ENCODE measurements at regions not wholly inside any gene's neighbourhood (a gene's known extent, or its start where the extent isn't known, plus 50 kb on each side); places are given as distances from the start of the nearest gene placed in this dataset.
"Not testable (repeated sequence)": the region's sequence is repeated elsewhere in the genome, so short reads cannot be mapped to it uniquely, and the experiment has no call there.

GRCh38 chr12:97616946-97617345 is 154.3 kb downstream of the RMST start:
- DNase-seq, result no peak

DNA sequence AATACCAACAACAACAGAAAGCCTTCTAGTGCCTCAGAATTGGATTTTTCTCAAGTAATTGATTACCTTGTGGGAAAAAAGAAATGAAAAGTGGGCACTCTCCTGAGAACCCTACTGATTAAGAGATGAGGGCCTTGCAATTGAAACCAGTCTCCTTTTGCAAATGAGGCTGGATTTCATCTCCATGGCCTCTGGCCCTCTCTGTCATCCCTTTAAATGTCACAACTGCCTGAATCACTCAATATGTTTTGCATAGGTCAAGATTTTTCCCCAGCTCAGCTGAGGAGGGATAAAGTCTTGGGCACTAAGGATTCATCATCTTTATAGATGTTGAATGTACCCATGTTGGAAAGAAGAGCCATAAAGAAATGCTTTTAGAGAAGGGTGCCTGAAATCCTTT is 166.4 kb downstream of the RMST start:
- DNase-seq, result no peak

GRCh38 chr12:97629382-97629781 is 166.8 kb downstream of the RMST start:
- DNase-seq, result no peak

GRCh38 chr12:97630356-97630755 is 167.8 kb downstream of the RMST start:
- no peak for DNase-seq

DNA sequence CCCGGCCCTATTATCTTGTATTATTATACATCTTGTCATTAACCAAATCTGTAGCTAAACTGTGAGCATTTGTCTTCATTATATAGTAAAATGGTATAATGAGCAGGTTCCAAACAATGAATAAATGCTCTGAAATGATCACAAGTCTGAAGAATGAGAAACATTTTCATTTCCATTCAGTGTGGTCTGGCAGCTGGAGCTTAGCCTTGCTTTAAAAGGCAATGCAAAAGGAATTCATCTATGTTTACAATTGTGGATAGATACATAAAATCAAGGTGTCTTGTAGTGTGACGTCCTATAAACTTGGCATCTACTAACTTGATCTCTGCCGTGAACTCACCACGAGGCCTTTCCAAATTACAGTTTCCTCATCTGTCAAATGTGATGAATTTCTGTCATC is 168.3 kb downstream of the RMST start:
- DNase-seq, result no peak

DNA sequence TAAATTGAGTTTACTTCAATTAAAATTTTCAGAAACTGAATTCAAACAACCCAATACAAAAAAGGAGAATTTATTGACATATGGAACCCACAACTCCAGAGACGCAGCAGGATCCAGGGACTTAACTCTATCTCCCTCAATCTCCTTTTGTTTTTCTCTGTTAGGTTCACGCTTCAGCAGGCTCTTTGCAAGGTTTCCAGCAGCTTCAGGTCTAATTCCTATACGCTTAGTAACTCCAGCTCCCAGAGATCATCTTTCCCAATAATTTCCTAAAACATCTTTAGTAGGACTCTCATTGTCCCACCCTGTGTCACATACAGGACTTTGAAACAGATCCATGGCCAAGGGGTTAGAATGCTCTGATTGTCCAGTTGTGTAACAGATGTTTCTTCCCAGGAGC is 175.2 kb downstream of the RMST start:
- DNase-seq, result no peak

GRCh38 chr12:97638739-97639138 is 176.1 kb downstream of the RMST start:
- no peak for DNase-seq

DNA sequence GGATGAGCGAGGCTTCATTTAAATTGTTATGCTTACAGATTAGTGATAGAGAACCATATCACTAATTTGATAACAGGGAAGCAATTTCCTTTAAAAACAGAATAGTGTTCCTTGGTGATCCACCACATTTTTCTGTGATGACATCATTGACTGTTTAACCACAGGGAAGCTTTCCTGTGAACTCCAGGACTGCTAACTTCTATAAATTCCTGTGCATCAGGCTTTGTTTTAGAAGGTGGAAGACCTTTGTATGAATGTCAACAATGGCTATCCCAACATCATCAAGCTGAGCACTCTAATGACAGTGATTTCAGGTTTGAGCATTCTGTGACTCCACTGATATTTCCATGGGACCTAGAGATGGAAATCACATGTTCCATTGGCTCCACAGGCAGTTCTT is 177.1 kb downstream of the RMST start:
- no peak for DNase-seq

GRCh38 chr12:97640826-97641225 is 178.2 kb downstream of the RMST start:
- DNase-seq, result no peak

- DNase-seq, result no peak
Observed at GRCh38 chr12:97642911-97643310, 180.3 kb downstream of the RMST start.

- no peak for DNase-seq
Observed at GRCh38 chr12:97643924-97644323, 181.3 kb downstream of the RMST start.

GRCh38 chr12:97645726-97646125 is 183.1 kb downstream of the RMST start:
- DNase-seq, result no peak

- DNase-seq, result no peak
Observed at GRCh38 chr12:97647142-97647541, 184.5 kb downstream of the RMST start.

DNA sequence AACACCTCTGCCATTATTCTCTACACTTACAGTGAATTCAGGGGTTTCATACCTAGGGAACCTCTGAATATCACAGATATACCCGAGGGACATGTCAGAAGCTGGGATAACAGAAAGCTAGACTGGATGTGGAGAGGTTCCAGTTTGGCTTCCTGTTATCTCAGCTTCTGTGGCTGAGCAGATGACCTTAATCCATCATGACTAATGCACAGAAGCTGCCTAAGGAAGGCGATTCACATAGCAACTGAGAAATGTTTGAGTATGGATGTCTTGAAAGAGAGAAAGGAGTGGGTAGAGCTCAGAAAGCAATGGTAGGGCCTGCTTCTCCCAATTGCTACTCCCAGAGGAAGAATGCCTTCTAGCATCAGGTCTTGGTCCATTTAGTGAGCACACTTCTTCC is 187.6 kb downstream of the RMST start:
- no peak for DNase-seq

- not testable (repeated sequence) for DNase-seq
Observed at GRCh38 chr12:97656548-97656947, 193.9 kb downstream of the RMST start.

GRCh38 chr12:97659117-97659880 is 196.7 kb downstream of the RMST start:
- DNase-seq, result no peak

DNA sequence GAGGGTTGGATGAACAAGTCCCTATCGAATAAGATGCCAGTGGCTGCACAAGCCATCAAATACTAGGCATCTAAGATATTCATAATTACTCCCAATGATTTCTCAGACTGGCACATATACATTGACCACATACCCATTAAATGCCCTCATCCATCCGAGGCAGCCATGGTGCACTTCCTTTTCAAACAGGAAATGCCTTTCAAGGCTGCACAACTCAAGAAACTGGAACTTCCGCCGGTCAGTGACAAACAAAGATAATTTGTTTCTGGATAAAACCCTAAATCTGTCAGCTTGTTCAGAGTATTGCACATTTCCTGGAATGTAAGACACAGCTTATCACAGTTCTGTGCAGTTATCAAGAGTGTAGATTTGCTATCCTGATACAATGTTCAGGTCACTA is 203.7 kb downstream of the RMST start:
- DNase-seq, result no peak

- no peak for DNase-seq
Observed at GRCh38 chr12:97672870-97673269, 210.3 kb downstream of the RMST start.

DNA sequence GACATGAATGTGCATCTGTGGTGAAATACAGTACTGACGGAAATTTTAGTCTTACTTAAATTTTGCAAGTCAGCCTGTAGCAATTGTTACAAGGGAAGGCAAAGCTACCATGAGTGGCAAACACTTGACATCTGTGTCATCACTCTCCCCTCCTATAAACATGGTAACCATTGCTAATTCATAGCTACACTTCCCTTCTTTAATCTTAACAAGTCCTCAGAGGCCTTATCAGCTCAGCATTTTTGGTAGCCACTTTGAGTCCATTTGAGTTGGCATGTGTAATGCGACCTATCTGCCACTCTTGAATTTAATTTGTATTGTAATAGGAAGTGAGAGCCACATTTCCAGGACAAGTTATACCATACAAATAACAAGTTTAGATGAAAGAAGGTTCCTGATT is 218.1 kb downstream of the RMST start:
- no peak for DNase-seq

DNA sequence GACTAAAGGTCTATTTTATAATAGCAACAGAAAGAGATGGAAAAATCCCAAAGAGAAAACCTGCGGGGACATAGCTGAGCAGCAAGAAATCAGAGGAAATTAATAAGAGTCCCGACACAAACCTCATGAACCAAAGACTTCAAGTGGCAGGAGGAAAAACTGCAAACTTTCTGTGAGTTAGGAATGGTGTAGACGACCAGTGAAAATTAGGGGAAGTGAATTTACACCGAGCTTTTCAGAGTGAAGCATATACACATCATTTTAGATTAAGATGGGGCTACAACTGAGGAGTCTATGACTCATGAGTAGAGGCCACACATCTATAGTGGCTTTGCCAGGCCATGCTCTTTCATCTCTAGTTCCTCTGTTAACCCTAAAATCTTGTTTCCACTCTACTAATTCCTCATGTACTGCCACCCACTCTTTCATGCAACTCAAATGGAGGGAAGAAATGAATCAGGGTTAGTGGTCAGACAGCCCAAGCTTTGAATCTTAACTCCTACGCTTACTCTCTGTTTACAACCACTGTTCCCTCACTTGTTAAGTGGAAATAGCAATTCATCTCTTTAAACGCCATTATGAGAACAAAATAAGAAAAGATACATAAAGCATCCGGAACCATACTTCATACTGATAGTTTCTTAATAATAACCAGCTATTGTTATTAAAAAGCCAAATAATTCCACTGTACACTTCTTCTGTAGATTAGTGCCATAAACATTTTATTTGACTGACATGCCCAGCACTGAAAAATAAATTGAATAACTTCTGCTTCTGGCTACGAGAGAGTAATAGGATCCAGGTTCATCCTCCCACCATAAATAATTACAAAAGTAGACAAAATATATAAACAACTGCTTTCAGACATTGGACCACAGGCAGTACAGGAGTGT is 219.3 kb downstream of the RMST start:
- no peak for DNase-seq

DNA sequence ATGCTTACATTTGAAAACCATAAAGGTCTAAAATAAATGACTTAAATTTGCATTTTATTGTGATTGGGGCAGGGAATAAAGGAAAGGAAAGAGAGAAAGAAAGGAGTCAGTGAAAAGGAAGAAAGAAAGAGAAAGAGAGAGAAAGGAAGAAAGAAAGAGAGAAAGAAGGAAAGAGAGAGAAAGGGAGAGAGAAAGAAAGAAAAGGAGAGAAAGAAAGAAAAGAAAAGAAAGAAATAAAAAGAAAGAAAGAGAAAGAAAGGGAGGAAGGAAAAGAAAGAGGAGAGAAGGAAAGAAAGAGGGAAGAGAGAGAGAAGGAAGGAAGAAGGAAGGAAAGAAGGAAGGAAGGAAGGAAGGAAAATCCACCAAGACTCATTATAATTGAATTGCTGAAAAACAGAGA is 222.8 kb downstream of the RMST start:
- DNase-seq, result no peak

- no peak for DNase-seq
Observed at GRCh38 chr12:97701901-97702300, 239.3 kb downstream of the RMST start.

DNA sequence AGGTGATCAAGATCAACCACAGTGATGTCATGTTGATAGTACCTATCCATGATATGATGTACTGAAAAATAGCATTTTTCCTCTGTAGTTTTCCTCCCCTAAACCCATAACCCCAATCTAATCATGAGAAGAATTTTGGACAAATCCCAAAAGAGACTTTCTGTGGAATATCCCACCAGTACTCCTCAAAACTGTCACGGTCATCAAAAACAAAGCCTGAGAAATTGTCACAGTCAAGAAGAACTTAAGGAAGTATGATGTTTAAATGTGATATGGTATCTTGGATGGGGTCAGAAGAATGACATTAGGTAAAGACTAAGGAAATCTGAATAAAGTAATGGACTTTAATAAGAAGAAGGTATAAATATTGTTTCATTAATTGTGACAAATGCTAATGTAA is 248.8 kb downstream of the RMST start:
- no peak for DNase-seq

DNA sequence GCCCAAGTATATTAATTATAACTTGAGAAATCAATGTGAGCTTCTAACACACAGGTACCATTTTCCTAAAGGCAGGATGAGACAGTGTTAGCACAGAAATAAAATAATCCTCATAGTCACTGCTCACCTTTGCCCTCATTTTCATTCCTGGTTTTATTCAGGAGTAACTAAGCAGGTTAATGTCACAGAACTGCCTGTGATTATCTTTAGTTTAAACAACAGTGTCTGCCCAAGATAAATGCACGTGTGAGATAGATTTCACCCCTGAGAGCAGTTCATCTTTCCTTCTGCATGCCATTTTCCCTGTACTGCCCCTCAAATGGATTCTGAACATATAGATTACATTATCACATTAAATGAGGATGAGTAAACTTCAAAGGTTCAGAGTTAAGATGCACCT is 250.7 kb downstream of the RMST start:
- DNase-seq, result no peak
